Stimulated activated naive CD8-positive, alpha-beta T cell treated with anti-CD3 and anti-CD28 coated beads, Interleukin-15, amount 100 ng/mL, for 72 hours (primary cell): ENCODE measurements at regions not wholly inside any gene's neighbourhood (a gene's known extent, or its start where the extent isn't known, plus 50 kb on each side); places are given as distances from the start of the nearest gene placed in this dataset.

ENCODE experiments used
- ATAC-seq: fragments of 150-1000 bp; cut with Tn5 transposase; 2 replicates; pipeline ENCODE4 v1.10.0; 2021; ENCODE audit warnings: mild to moderate bottlenecking, moderate library complexity
- DNase-seq, 2 donors: peaks; one replicate each; pipeline ENCODE4 v3.0.0; 2021 to 2022
- H3K27ac Mint-ChIP-seq, 2 donors: one replicate each; pipeline ENCODE4 v1.8.0; 2022; ENCODE audit warnings: mild to moderate bottlenecking in 2 of 2, mixed read lengths in 2 of 2, moderate library complexity in 2 of 2
- H3K27me3 Mint-ChIP-seq: one replicate; pipeline ENCODE4 v1.8.0; 2022; ENCODE audit warnings: mixed read lengths
- H3K4me1 Mint-ChIP-seq: one replicate; pipeline ENCODE4 v1.8.0; 2022; ENCODE audit warnings: mild to moderate bottlenecking, mixed read lengths
- H3K4me3 Mint-ChIP-seq, 2 donors: one replicate each; pipeline ENCODE4 v1.8.0; 2022; ENCODE audit warnings: mild to moderate bottlenecking in 2 of 2, mixed read lengths in 2 of 2, moderate library complexity in 1 of 2
- H3K9me3 Mint-ChIP-seq, 2 donors: one replicate each; pipeline ENCODE4 v1.8.0; 2022; ENCODE audit warnings: mixed read lengths in 2 of 2

DNA sequence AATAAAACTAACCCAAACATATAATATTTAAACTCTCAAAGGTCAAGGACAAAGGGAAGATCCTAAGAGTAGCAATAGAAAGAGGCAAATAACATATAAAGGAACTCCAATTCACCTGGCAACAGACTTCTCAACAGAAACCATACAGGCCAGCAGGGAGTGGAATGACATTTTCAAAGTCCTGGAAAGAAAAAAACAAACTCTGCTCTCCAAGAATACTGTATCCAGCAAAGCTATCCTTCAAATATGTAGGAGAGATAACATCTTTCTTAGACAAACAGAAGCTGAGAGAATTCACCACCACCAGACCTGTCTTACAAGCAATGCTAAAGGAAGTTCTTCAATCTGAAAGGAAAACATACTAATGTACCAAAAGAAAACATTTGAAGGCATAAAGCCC lies 51.5 kb upstream of the TMEM158 start:
- peaks cover 8% of the 10 kb centered on the region for H3K27me3 Mint-ChIP-seq
- H3K27ac Mint-ChIP-seq = no peak overlapping the region
- DNase-seq (no peak), ATAC-seq (no peak)
- no peak overlapping the region for H3K4me3 Mint-ChIP-seq
- H3K9me3 Mint-ChIP-seq = peaks cover 28 to 32% of the 10 kb centered on the region in 2 donors
- no peaks in the 10 kb centered on the region for H3K4me1 Mint-ChIP-seq

DNA sequence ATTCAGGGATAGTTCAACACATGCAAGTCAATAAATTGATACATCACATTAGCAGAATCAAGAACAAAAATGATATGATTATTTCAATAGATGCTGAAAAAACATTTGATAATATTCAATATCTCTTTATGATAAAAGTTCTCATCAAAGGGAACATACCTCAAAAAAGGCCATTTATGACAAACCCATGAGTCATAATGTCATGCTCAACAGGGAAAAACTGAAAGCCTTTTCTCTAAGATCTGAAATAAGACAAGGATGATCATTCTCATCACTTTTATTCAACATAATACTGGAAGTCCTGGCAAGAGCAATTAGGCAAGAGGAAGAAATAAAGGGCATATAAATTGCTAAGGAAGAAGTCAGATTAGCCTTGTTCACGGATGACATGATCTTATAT lies 54.1 kb upstream of the TMEM158 start:
- no peak overlapping the region for H3K4me3 Mint-ChIP-seq
- DNase-seq = no peak
- H3K27ac Mint-ChIP-seq = no peak overlapping the region
- H3K9me3 Mint-ChIP-seq = peaks cover 28 to 32% of the 10 kb centered on the region in 2 donors
- ATAC-seq = no peak
- H3K27me3 Mint-ChIP-seq = peaks cover 5% of the 10 kb centered on the region
- H3K4me1 Mint-ChIP-seq = no peaks in the 10 kb centered on the region

DNA sequence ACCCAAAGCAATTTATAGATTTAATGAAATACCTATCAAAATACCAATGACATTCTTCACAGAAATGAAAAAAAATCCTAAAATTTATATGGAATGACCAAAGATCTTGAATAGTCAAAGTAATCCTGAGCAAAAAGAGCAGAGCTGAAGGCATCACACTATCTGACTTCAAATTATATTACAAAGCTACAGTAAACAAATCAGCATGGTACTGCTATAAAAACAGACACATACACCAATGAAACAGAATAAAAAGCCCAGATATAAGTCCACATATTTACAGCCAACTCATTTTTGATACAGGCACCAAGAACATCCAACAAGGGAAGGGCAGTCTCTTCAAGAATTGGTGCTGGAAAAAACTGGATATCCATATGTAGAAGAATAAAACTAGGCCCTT lies 54.9 kb upstream of the TMEM158 start:
- no peak overlapping the region for H3K4me3 Mint-ChIP-seq
- H3K9me3 Mint-ChIP-seq = peaks cover 28% of the 10 kb centered on the region in 2 donors
- DNase-seq = no peak
- ATAC-seq = no peak
- no peaks in the 10 kb centered on the region for H3K4me1 Mint-ChIP-seq
- H3K27me3 Mint-ChIP-seq = peaks cover 7% of the 10 kb centered on the region
- no peak overlapping the region for H3K27ac Mint-ChIP-seq

DNA sequence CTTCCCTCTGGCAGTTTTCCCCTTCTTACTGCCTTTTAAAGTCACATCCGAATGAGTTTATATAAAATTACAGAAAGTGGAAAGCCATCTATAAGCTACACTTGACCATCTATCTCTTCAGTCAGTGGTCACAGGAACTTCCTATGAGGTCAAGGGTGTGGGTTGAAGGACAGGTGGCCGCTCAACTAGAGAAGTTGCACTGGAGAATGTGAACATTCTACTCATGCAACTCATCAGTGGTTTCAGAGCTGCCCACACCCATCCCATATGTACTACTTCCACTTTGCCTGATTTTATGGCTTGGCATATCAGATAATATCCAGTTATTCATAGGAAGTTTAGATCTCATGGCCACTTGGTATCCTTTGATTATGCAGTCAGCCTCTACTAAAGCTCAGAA lies 57.4 kb upstream of the TMEM158 start:
- ATAC-seq = no peak
- no peak for DNase-seq
- Mint-ChIP-seq H3K27me3 (peaks cover 29% of the 10 kb centered on the region), H3K9me3 (peaks cover 19 to 24% of the 10 kb centered on the region in 2 donors), H3K4me3 (no peak overlapping the region), H3K4me1 (no peaks in the 10 kb centered on the region), H3K27ac (no peak overlapping the region)

DNA sequence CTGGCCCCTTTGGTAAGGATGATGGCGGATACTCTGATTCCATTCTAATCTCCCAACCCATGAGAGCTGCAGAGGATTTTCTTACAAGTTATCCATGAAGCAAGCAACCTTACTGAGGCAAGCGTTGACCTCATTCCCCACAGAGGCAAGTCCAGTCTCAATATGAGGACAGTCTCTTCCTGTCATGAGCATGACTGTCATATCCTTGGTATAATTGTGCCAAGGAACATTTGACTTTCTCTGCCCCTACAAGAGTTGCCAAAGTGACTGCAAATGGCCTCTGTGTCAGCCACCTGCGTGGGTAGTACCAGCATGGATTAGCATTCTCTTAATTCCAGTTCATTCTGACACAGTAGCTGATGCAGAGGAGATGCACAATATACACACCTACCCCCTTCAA lies 71.2 kb upstream of the TMEM158 start:
- peaks cover 39% of the 10 kb centered on the region for H3K27me3 Mint-ChIP-seq
- H3K4me1 Mint-ChIP-seq = no peaks in the 10 kb centered on the region
- H3K27ac Mint-ChIP-seq = no peak overlapping the region
- DNase-seq (no peak), ATAC-seq (no peak)
- H3K9me3 Mint-ChIP-seq = peaks cover 0 to 11% of the 10 kb centered on the region in 2 donors
- H3K4me3 Mint-ChIP-seq = no peak overlapping the region

DNA sequence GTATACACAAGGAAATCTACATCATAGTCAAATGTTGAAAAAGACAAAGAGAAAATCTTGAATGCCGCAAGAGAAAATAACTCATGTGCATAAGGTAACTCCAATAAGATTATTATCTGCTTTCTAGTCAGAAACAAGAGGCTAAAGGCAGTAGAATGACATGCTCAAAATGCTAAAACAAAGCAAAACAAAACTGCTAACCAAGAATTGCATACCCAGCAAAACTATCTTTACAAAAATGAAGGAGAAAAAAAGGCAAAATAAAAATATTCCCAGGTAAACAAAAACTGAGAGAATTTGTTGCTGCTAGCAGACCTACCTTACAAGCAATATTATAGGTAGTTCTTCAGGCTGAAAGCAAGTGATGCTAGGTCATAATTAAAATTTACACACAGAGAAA lies 76.4 kb upstream of the TMEM158 start:
- Mint-ChIP-seq H3K4me1 (no peaks in the 10 kb centered on the region), H3K27me3 (peaks cover 20% of the 10 kb centered on the region), H3K27ac (no peak overlapping the region), H3K4me3 (no peak overlapping the region), H3K9me3 (peaks cover 0 to 19% of the 10 kb centered on the region in 2 donors)
- DNase-seq (no peak), ATAC-seq (no peak)

DNA sequence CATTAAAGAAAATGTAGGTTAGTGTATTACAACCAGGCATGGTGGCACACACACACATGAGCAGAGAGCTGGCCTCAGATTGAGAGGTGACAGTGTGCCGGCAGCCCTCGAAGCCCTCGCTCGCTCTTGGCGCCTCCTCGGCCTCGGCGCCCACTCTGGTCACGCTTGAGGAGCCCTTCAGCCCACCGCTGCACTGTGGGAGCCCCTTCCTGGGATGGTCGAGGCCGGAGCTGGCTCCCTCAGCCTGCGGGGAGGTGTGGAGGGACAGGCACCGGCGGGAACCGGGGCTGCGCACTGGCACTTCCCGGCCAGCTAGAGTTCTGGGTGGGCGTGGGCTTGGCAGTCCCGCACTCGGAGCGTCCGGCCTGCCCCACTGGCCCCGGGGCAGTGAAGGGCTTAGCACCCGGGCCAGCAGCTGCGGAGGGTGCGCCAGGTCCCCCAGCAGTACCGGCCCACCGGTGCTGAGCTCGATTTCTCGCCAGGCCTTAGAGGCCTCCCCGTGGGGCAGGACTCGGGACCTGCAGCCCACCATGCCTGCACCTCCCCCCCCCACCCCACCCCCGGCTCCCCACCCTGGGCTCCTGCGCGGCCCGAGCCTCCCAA lies 80.4 kb upstream of the TMEM158 start:
- Mint-ChIP-seq H3K27ac (no peak overlapping the region), H3K4me3 (no peak overlapping the region), H3K9me3 (peaks cover 0 to 13% of the 10 kb centered on the region in 2 donors), H3K27me3 (peaks cover 14% of the 10 kb centered on the region), H3K4me1 (no peaks in the 10 kb centered on the region)
- no peak for DNase-seq
- peak; percentile 37 for ATAC-seq

DNA sequence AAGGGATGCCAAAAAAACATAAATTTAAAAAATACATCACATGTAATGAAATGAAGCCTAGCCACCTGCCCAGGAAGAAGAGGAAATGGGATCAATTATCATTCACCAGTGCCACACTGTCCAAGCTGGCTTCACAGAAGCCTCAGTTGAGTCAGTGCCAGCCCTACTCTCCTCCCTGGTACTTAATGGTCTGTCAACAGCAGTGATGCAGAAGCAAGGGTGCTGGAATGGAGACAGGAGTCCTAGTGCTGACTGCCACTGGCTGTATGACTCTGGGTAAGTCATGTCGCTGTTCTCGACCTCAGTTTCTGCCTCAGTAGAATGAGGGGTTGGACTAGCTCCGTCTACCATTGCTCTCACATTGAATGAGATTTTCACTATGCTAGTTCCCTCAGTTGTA lies 78.5 kb upstream of the LARS2 start:
- ATAC-seq (no peak), DNase-seq (no peak)
- no peaks in the 10 kb centered on the region for H3K9me3 Mint-ChIP-seq
- H3K4me3 Mint-ChIP-seq = no peak overlapping the region
- no peak overlapping the region for H3K27ac Mint-ChIP-seq
- H3K4me1 Mint-ChIP-seq = no peaks in the 10 kb centered on the region
- H3K27me3 Mint-ChIP-seq = peaks cover 29% of the 10 kb centered on the region

DNA sequence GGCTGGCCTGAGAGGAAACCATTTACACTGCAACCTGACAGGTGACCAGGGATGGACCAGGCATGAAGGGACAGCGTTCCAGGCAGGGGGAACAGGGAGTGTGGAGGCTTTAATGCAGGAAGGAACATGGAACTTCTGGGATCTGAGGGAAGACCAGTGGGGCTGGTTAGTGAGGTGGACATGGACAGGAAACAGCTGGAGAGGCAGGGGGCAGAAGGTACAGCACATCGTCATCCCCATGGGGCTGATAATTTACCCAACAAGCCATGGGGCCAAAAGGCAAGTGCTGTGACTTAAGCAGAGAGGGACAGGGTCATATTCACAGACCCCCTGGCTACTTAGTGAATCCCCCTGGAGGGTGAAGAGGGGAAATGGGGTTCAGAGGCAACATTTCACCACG lies 77.0 kb upstream of the LARS2 start:
- no peak for ATAC-seq

DNA sequence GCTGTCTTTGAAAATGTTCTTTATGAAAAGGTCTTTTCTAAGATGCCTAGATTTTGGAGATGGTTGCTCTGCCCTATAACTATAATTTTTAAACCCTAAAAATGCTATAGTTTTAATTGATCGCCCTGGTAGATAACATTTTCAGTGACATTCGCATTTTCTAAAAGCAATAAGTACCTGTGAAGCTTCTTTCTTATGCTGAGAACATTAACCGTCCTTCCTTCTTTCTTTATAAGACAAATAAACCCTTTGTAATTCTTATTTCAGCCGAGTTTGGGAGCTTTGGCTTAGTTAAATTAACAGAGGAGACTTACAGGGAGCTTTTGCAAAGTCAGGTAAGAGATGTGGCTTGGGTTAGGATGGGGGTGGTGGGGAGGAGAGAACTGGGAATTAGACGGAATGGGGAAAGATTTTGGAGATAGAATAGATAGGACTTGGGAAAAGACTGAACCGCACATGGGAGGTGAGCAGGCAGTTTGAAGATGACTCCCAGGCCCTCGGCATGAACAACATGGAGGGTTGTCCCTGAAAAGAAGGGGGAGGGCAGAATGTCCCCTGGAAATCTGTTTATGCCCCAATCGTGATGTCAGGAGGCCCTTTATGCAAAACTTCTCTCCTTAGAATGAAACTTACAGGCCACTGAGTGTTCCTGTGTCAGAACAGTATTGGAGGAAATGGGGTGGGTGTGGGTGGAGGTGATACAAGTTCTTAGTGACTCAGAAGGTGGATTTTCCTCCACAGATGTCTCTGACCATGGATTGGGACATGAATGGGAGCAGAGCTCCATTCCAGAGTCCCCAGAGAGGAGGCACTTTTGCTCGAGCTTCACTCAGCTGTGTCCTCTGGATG lies 76.2 kb upstream of the LARS2 start:
- DNase-seq = no peak
- no peak for ATAC-seq
- no peaks in the 10 kb centered on the region for H3K9me3 Mint-ChIP-seq
- H3K4me1 Mint-ChIP-seq = no peaks in the 10 kb centered on the region
- H3K4me3 Mint-ChIP-seq = no peak overlapping the region
- H3K27me3 Mint-ChIP-seq = peaks cover 36% of the 10 kb centered on the region
- no peak overlapping the region for H3K27ac Mint-ChIP-seq

More for the DNA sequence above, 77.0 kb upstream of the LARS2 start:
- no peak overlapping the region for H3K4me3 Mint-ChIP-seq
- peaks cover 36% of the 10 kb centered on the region for H3K27me3 Mint-ChIP-seq
- H3K4me1 Mint-ChIP-seq = no peaks in the 10 kb centered on the region
- no peaks in the 10 kb centered on the region for H3K9me3 Mint-ChIP-seq
- DNase-seq = no peak
- no peak overlapping the region for H3K27ac Mint-ChIP-seq

DNA sequence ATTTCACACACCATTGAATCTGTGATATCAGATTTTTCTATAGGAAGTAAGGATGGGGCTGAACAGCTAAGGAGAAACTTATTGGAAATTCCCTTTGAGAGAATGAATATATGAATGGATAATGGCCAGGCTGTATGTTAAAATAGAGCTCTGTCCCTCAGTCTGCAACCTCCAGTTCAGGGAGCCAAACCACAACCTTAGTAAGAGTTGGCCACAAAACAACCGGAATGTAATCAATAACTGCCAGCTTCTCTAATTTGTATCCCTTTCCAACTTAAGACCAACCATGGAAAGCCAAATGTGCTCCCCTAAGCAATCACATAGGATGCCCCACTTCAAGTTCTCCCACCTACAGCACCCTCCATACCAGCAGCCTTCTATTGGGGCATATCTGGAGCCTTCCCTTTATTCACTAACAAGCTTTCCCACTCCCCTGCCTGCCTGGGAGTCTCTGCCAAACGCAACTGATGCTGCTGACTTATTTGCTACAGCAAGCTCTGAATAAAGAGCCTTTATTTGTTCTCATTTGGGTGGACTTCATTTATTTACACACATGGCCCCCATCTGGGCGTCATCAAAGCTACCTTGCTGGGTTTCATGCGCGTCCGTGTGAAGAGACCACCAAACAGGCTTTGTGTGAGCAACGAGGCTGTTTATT lies 75.4 kb upstream of the LARS2 start:
- Mint-ChIP-seq H3K4me3 (no peak overlapping the region), H3K4me1 (no peaks in the 10 kb centered on the region), H3K9me3 (no peaks in the 10 kb centered on the region), H3K27me3 (peaks cover 36% of the 10 kb centered on the region), H3K27ac (no peak overlapping the region)
- DNase-seq = no peak
- no peak for ATAC-seq

DNA sequence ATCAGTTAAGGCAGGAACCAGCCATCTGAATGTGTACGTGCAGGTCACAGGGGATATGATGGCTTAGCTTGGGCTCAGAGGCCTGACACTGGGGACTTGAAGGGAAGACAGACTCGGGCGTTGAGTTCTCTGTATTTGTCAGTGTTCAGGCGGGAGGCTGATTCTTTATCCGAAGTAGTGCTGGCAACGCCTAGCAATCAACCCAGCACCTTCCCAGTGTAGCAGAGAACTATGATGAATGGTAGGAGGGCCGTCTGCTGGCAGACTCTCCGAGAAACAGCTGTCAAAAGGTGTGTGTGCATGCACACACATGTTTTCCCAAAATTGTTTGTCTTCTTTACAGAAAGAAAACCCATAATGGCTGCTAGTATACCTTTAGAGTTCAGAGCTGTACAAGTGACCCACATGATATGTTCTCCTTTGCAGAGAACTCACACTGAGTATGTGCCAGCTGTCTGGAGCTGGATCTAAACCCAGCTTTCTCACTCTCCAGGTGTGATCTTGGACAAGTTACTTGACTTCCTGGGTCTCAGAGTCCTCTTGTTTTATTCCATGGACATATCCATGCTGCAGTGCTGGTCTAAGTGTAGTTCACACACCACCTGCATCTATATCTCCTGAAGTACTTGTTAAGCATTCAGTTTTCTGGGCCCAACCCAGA lies 74.5 kb upstream of the LARS2 start:
- H3K9me3 Mint-ChIP-seq = no peaks in the 10 kb centered on the region
- no peak overlapping the region for H3K4me3 Mint-ChIP-seq
- peaks cover 36% of the 10 kb centered on the region for H3K27me3 Mint-ChIP-seq
- ATAC-seq (no peak), DNase-seq (no peak)
- H3K27ac Mint-ChIP-seq = no peak overlapping the region
- H3K4me1 Mint-ChIP-seq = no peaks in the 10 kb centered on the region

DNA sequence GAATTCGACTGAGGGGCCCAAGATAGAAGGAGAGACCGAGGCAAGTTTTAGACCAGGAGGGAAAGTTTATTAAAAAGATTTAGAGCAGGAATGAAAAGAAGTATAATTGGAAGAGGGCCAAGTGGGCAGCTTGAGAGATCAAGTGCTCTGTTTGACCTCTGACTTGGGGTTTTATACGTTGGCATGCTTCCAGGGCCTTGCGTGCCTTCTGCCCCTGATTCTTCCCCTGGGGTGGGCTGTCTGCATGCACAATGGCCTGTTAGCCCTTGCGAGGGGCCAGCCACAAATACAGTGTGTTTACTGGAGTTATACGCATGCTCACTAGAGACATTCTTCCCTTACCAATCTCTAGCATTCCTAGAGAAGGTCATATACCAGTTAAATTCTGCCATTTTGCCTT lies 70.7 kb upstream of the LARS2 start:
- peaks cover 12% of the 10 kb centered on the region for H3K4me1 Mint-ChIP-seq
- ATAC-seq (no peak), DNase-seq (no peak)
- H3K9me3 Mint-ChIP-seq = no peaks in the 10 kb centered on the region
- H3K4me3 Mint-ChIP-seq = no peak overlapping the region
- no peak overlapping the region for H3K27ac Mint-ChIP-seq
- H3K27me3 Mint-ChIP-seq = peaks cover 38% of the 10 kb centered on the region

DNA sequence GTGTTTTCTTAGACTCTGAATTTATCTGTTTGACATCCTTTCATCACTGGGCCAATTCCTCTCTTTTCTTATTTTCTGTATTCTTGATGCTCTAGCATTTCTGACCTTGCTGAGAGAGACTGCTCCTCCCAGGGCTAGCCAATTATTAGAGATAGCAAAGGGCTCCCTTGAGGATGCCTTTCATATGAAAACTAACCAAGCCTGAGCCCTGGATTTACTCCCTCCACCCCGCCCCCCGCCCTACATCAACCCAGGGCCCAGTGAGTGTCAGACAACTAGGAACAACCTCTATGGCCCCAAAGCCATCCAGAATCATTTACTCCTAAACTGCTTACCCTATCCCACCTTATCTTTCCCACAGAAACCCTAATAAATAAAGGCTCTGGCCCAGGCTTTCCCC lies 69.7 kb upstream of the LARS2 start:
- H3K4me3 Mint-ChIP-seq = no peak overlapping the region
- H3K27me3 Mint-ChIP-seq = peaks cover 32% of the 10 kb centered on the region
- H3K9me3 Mint-ChIP-seq = no peaks in the 10 kb centered on the region
- H3K27ac Mint-ChIP-seq = no peak overlapping the region
- DNase-seq (no peak), ATAC-seq (no peak)
- peaks cover 12% of the 10 kb centered on the region for H3K4me1 Mint-ChIP-seq

DNA sequence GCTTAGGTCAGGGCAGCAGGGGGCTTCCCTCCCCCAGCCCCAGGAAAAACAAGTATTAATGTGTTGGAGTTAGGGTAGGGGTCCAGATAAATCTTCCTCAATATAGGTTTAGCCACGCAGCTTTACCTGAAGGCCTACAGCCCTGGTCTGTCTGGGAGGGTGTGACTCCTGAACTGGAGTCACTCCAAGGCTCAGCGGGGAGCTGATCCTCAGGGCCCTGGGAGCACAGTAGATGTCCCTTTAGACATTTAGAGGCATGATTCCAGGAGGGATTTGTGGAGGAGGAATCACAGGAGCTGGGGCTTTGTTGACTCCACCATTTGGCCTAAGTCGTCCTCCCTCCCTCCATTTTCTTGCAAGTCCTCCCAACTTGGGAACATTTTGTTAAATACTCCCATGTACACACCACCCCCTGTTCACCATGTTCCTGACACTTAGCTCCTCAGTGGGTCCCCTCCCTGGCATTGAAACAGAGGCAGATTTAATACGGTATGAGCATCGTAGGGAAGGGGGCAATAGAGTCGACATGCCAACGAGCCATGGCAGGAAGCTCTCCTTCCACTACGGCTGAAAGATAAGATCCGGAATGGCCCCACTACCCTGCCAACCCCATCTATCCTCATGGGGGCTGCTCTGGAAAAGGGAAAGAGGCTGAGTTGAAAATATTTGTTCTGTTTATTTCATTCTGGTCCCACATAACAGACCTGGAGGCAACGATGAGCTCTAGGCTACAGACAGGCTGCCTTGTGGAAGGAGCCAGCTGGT lies 69.0 kb upstream of the LARS2 start:
- no peak overlapping the region for H3K4me3 Mint-ChIP-seq
- H3K9me3 Mint-ChIP-seq = no peaks in the 10 kb centered on the region
- H3K4me1 Mint-ChIP-seq = peaks cover 12% of the 10 kb centered on the region
- no peak overlapping the region for H3K27ac Mint-ChIP-seq
- no peak for ATAC-seq
- DNase-seq = no peak
- H3K27me3 Mint-ChIP-seq = peaks cover 31% of the 10 kb centered on the region
